ENCODE measurements at regions not wholly inside any gene's neighbourhood (a gene's known extent, or its start where the extent isn't known, plus 50 kb on each side); places are given as distances from the start of the nearest gene placed in this dataset.

GRCh38 chr15:53880357-53880756 is 97.9 kb upstream of the UNC13C start:
- H3K4me3 ChIP-seq (ENCODE audit: low read length, poor library complexity, severe bottlenecking): no peak overlapping the region
- no peak overlapping the region for H2AFZ ChIP-seq (ENCODE audit: low read length)
- no peak overlapping the region for H3K9ac ChIP-seq (ENCODE audit: low read depth, low read length, poor library complexity, severe bottlenecking)
- H4K20me1 ChIP-seq (ENCODE audit: insufficient read depth, low read length, poor library complexity, severe bottlenecking): no peaks in the 10 kb centered on the region
- H3K9me2 ChIP-seq (replicated peaks; ENCODE audit: low read depth, low read length): no peaks in the 10 kb centered on the region
- H3K4me1 ChIP-seq (ENCODE audit: insufficient read depth, low read length, poor library complexity, severe bottlenecking): no peaks in the 10 kb centered on the region
- no peaks in the 10 kb centered on the region for H3K27me3 ChIP-seq (ENCODE audit: insufficient read depth, low read length, poor library complexity, severe bottlenecking)
- H3K79me2 ChIP-seq (ENCODE audit: insufficient read depth, low read length): no peaks in the 10 kb centered on the region
- H3K9me3 ChIP-seq (ENCODE audit: insufficient read depth, low read depth, low read length): no peaks in the 10 kb centered on the region
- no peaks in the 10 kb centered on the region for H3F3A ChIP-seq (ENCODE audit: low read depth)
- no peaks in the 10 kb centered on the region for H3K36me3 ChIP-seq (ENCODE audit: insufficient read depth, low read length)
- H3K4me2 ChIP-seq (ENCODE audit: low read depth, low read length, poor library complexity, severe bottlenecking): no peak overlapping the region
- no peak for TF ChIP-seq EZH2phosphoT487 (IDR thresholded peaks at IDR 0.05; ENCODE audit: borderline replicate concordance)
- TF ChIP-seq, protein P1, sequence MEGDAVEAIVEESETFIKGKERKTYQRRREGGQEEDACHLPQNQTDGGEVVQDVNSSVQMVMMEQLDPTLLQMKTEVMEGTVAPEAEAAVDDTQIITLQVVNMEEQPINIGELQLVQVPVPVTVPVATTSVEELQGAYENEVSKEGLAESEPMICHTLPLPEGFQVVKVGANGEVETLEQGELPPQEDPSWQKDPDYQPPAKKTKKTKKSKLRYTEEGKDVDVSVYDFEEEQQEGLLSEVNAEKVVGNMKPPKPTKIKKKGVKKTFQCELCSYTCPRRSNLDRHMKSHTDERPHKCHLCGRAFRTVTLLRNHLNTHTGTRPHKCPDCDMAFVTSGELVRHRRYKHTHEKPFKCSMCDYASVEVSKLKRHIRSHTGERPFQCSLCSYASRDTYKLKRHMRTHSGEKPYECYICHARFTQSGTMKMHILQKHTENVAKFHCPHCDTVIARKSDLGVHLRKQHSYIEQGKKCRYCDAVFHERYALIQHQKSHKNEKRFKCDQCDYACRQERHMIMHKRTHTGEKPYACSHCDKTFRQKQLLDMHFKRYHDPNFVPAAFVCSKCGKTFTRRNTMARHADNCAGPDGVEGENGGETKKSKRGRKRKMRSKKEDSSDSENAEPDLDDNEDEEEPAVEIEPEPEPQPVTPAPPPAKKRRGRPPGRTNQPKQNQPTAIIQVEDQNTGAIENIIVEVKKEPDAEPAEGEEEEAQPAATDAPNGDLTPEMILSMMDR (conservative IDR thresholded peaks at IDR 0.05; ENCODE audit: low read length): no peak

DNA sequence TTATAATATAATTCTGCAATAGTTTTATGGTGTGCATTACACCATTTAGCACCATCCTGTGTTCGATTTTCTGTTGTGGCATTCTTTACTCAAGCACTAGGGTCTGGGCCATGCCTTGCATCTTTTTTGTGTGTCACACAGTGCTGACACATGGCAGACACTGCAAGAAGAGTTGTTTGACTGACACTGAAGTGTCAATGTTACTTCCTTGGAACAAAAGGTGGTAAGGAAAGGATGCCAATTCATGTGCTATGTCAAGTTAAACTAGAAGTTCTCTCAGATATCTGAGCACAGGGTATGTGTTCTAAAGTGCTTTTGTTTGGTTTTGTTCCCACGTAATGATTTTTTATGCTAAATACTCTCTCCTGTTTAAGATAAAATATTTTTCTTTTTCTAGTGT is 102.5 kb upstream of the UNC13C start:
- H3K4me3 ChIP-seq (ENCODE audit: low read length, poor library complexity, severe bottlenecking): no peak overlapping the region
- no peaks in the 10 kb centered on the region for H3K9me2 ChIP-seq (replicated peaks; ENCODE audit: low read depth, low read length)
- H3K36me3 ChIP-seq (ENCODE audit: insufficient read depth, low read length): no peaks in the 10 kb centered on the region
- H4K20me1 ChIP-seq (ENCODE audit: insufficient read depth, low read length, poor library complexity, severe bottlenecking): no peaks in the 10 kb centered on the region
- no peak overlapping the region for H2AFZ ChIP-seq (ENCODE audit: low read length)
- H3F3A ChIP-seq (ENCODE audit: low read depth): no peaks in the 10 kb centered on the region
- no peaks in the 10 kb centered on the region for H3K27me3 ChIP-seq (ENCODE audit: insufficient read depth, low read length, poor library complexity, severe bottlenecking)
- H3K4me2 ChIP-seq (ENCODE audit: low read depth, low read length, poor library complexity, severe bottlenecking): no peak overlapping the region
- H3K4me1 ChIP-seq (ENCODE audit: insufficient read depth, low read length, poor library complexity, severe bottlenecking): no peaks in the 10 kb centered on the region
- no peaks in the 10 kb centered on the region for H3K79me2 ChIP-seq (ENCODE audit: insufficient read depth, low read length)
- TF ChIP-seq, protein P1 (conservative IDR thresholded peaks at IDR 0.05; ENCODE audit: low read length): no peak
- no peak for TF ChIP-seq EZH2phosphoT487 (IDR thresholded peaks at IDR 0.05; ENCODE audit: borderline replicate concordance)
- no peak overlapping the region for H3K9ac ChIP-seq (ENCODE audit: low read depth, low read length, poor library complexity, severe bottlenecking)
- no peaks in the 10 kb centered on the region for H3K9me3 ChIP-seq (ENCODE audit: insufficient read depth, low read depth, low read length)

- Histone ChIP-seq H3K79me2 (ENCODE audit: insufficient read depth, low read length) (no peaks in the 10 kb centered on the region), H4K20me1 (ENCODE audit: insufficient read depth, low read length, poor library complexity, severe bottlenecking) (no peaks in the 10 kb centered on the region), H3K4me1 (ENCODE audit: insufficient read depth, low read length, poor library complexity, severe bottlenecking) (no peaks in the 10 kb centered on the region), H3K4me3 (ENCODE audit: low read length, poor library complexity, severe bottlenecking) (no peak overlapping the region), H2AFZ (ENCODE audit: low read length) (no peak overlapping the region), H3K4me2 (ENCODE audit: low read depth, low read length, poor library complexity, severe bottlenecking) (no peak overlapping the region), H3F3A (ENCODE audit: low read depth) (no peaks in the 10 kb centered on the region), H3K36me3 (ENCODE audit: insufficient read depth, low read length) (no peaks in the 10 kb centered on the region), H3K27me3 (ENCODE audit: insufficient read depth, low read length, poor library complexity, severe bottlenecking) (no peaks in the 10 kb centered on the region), H3K9me3 (ENCODE audit: insufficient read depth, low read depth, low read length) (no peaks in the 10 kb centered on the region), H3K9ac (ENCODE audit: low read depth, low read length, poor library complexity, severe bottlenecking) (no peak overlapping the region), H3K9me2 (replicated peaks; ENCODE audit: low read depth, low read length) (no peaks in the 10 kb centered on the region)
- TF ChIP-seq, protein P1 (conservative IDR thresholded peaks at IDR 0.05; ENCODE audit: low read length): no peak
- TF ChIP-seq EZH2phosphoT487 (IDR thresholded peaks at IDR 0.05; ENCODE audit: borderline replicate concordance): no peak
Measured at GRCh38 chr15:53875139-53875538, 103.1 kb upstream of the UNC13C start.

Measured in Loucy (cell line).